ENCODE measurements at regions not wholly inside any gene's neighbourhood (a gene's known extent, or its start where the extent isn't known, plus 50 kb on each side); places are given as distances from the start of the nearest gene placed in this dataset.

- Histone ChIP-seq H3K18ac (ENCODE audit: extremely low read depth, low read length) (no peak overlapping the region), H2BK5ac (ENCODE audit: low read depth, low read length) (no peak overlapping the region), H4K5ac (ENCODE audit: insufficient read length, low read depth, low read length) (no peak overlapping the region), H3K9me3 (ENCODE audit: insufficient read depth in 2 of 2, low read depth in 1 of 2, low read length in 1 of 2) (no peaks in the 10 kb centered on the region), H3K4me1 (replicated peaks in 1 of 4; ENCODE audit: control insufficient read depth in 3 of 4, insufficient read depth in 4 of 4, low read length in 3 of 4) (no peaks in the 10 kb centered on the region), H3K14ac (ENCODE audit: insufficient read length) (no peak overlapping the region), H3K9ac (replicated peaks in 1 of 4; ENCODE audit: extremely low read depth in 1 of 4, low read depth in 3 of 4, low read length in 3 of 4) (no peak overlapping the region), H3K4me3 (ENCODE audit: extremely low read depth in 1 of 4, insufficient read depth in 2 of 4, low read depth in 3 of 4, low read length in 4 of 4) (no peak overlapping the region), H4K8ac (ENCODE audit: extremely low read depth, insufficient read depth, low read length) (no peak overlapping the region), H2BK20ac (ENCODE audit: low read length) (no peak overlapping the region), H3K79me1 (ENCODE audit: low read depth, low read length) (no peaks in the 10 kb centered on the region), H3K4me2 (ENCODE audit: insufficient read depth in 1 of 2, low read depth in 2 of 2, low read length in 2 of 2) (no peak overlapping the region), H4K91ac (replicated peaks; ENCODE audit: insufficient read length, low read length) (no peak overlapping the region), H2BK120ac (replicated peaks; ENCODE audit: low read depth, low read length) (no peak overlapping the region), H3K36me3 (ENCODE audit: control insufficient read depth in 2 of 4, insufficient read depth in 4 of 4, low read length in 3 of 4) (no peaks in the 10 kb centered on the region), H3K4ac (replicated peaks; ENCODE audit: insufficient read length, low read depth, low read length) (no peak overlapping the region), H2BK12ac (ENCODE audit: low read depth, low read length) (no peak overlapping the region), H3K27ac (ENCODE audit: low read depth, low read length) (no peak overlapping the region), H3K56ac (replicated peaks; ENCODE audit: insufficient read length, low read depth, low read length) (no peak overlapping the region), H3K27me3 (replicated peaks in 1 of 4; ENCODE audit: control insufficient read depth in 3 of 4, extremely low read depth in 1 of 4, insufficient read depth in 3 of 4, low read length in 3 of 4) (no peaks in the 10 kb centered on the region), H2AFZ (ENCODE audit: low read length) (no peak overlapping the region), H4K20me1 (replicated peaks in 1 of 2; ENCODE audit: control insufficient read depth in 1 of 2, insufficient read depth in 2 of 2, low read length in 2 of 2) (no peaks in the 10 kb centered on the region), H3K23me2 (ENCODE audit: low read depth, low read length) (no peaks in the 10 kb centered on the region), H3K23ac (ENCODE audit: insufficient read length) (no peak overlapping the region), H2BK15ac (ENCODE audit: low read length) (no peak overlapping the region), H2AK5ac (ENCODE audit: low read depth, low read length) (no peak overlapping the region), H3K79me2 (ENCODE audit: control insufficient read depth in 1 of 2, insufficient read depth in 2 of 2, low read length in 2 of 2) (no peaks in the 10 kb centered on the region)
- DNase-seq (ENCODE audit: low read depth in 1 of 2, low spot score in 2 of 2): no peak
- FAIRE-seq: no peak
- CTCF ChIA-PET (ENCODE audit: partially characterized antibody): interaction anchor here (0.6 to 5.2 kb wide), 8 partner anchors 11 to 661 kb away, joined by 3 to 19 read pairs (median 4); no protein-coding TSS in a partner anchor
- WGBS, 2 experiments (ENCODE audit: extremely low coverage in 1 of 2, insufficient coverage in 1 of 2, insufficient read length in 1 of 2, insufficient replicate concordance in 2 of 2, low coverage in 1 of 2, low lambda C conversion rate in 2 of 2, missing lambda C conversion rate in 1 of 2): 89% methylated on average over 5 of the region's 5 CpGs; no CpG with 5 or more reads in 1 of the 2 experiments
- POLR2A ChIA-PET (ENCODE audit: partially characterized antibody): interaction anchor here (0.6 kb wide), 1 partner anchor 27 kb away, joined by 3 read pairs; no protein-coding TSS in a partner anchor
- TF ChIP-seq SP2 (IDR thresholded peaks at IDR 0.05; ENCODE audit: low read length) (no peak), RFX5 (IDR thresholded peaks at IDR 0.05; ENCODE audit: borderline replicate concordance, low read depth, low read length) (no peak), FOSL1 (IDR thresholded peaks at IDR 0.05; ENCODE audit: insufficient read depth, low read depth, low read length) (no peak), SP4 (IDR thresholded peaks at IDR 0.05; ENCODE audit: low read length) (no peak), YY1 (IDR thresholded peaks at IDR 0.05; ENCODE audit: low read depth, low read length) (no peak), USF2 (IDR thresholded peaks at IDR 0.05; ENCODE audit: low read length) (no peak), ATF3 (IDR thresholded peaks at IDR 0.05; ENCODE audit: insufficient read depth, low read depth, low read length) (no peak), BCL11A (IDR thresholded peaks at IDR 0.05; ENCODE audit: low read depth in 2 of 2, low read length in 2 of 2) (no peak), HDAC2 (IDR thresholded peaks at IDR 0.05; ENCODE audit: borderline replicate concordance in 1 of 2, low read depth in 2 of 2, low read length in 2 of 2) (no peak), TCF12 (IDR thresholded peaks at IDR 0.05; ENCODE audit: low read depth, low read length) (no peak)
Observed at GRCh38 chr18:59993560-59993959, 93.8 kb downstream of the PMAIP1 start.

Measured in H1 (cell line).